Loucy (cell line): ENCODE measurements at regions not wholly inside any gene's neighbourhood (a gene's known extent, or its start where the extent isn't known, plus 50 kb on each side); places are given as distances from the start of the nearest gene placed in this dataset.

ENCODE experiments used
- H2AFZ ChIP-seq: fragments of 200-600 bp; sonication (generic); 2 replicates; pipeline ENCODE4 v1.6.0; 2016; ENCODE audit warnings: antibody characterized with exemption, mild to moderate bottlenecking, low read length, moderate library complexity
- H3F3A ChIP-seq: fragments of 200-600 bp; 2 replicates; pipeline ENCODE4 v1.6.0; 2016; ENCODE audit warnings: antibody characterized with exemption, low read depth, mild to moderate bottlenecking
- H3K27me3 ChIP-seq: fragments of 200-600 bp; sonication (generic); 2 replicates; pipeline ENCODE4 v1.6.1; 2014; ENCODE audit warnings: low read length, mild to moderate bottlenecking; ENCODE audit not compliant: insufficient read depth, poor library complexity, severe bottlenecking
- H3K36me3 ChIP-seq: fragments of 200-600 bp; sonication (generic); 2 replicates; pipeline ENCODE4 v1.6.1; 2016; ENCODE audit warnings: low read length; ENCODE audit not compliant: insufficient read depth
- H3K4me1 ChIP-seq: fragments of 200-600 bp; sonication (generic); 2 replicates; pipeline ENCODE4 v1.5.1; 2014; ENCODE audit warnings: low read length, mild to moderate bottlenecking; ENCODE audit not compliant: insufficient read depth, poor library complexity, severe bottlenecking
- H3K4me2 ChIP-seq: fragments of 200-600 bp; sonication (generic); 2 replicates; pipeline ENCODE4 v1.6.0; 2014; ENCODE audit warnings: antibody characterized with exemption, low read length, low read depth, mild to moderate bottlenecking; ENCODE audit not compliant: poor library complexity, severe bottlenecking
- H3K4me3 ChIP-seq: fragments of 200-600 bp; sonication (generic); 2 replicates; pipeline ENCODE4 v1.5.1; 2014; ENCODE audit warnings: low read length, mild to moderate bottlenecking, mixed read lengths; ENCODE audit not compliant: poor library complexity, severe bottlenecking
- H3K79me2 ChIP-seq: fragments of 200-600 bp; sonication (generic); 2 replicates; pipeline ENCODE4 v1.6.1; 2014; ENCODE audit warnings: low read length; ENCODE audit not compliant: insufficient read depth
- H3K9ac ChIP-seq: fragments of 200-600 bp; sonication (generic); 2 replicates; pipeline ENCODE4 v1.6.0; 2014; ENCODE audit warnings: mild to moderate bottlenecking, low read depth, low read length, moderate library complexity; ENCODE audit not compliant: poor library complexity, severe bottlenecking
- H3K9me2 ChIP-seq: fragments of 200-600 bp; sonication (generic); replicated peaks from 2 replicates; pipeline ENCODE4 v1.6.1; 2016; ENCODE audit warnings: low read depth, low read length, mixed read lengths
- H3K9me3 ChIP-seq: fragments of 200-600 bp; sonication (generic); 2 replicates; pipeline ENCODE4 v1.6.1; 2014; ENCODE audit warnings: mild to moderate bottlenecking, antibody characterized with exemption, low read length, low read depth; ENCODE audit not compliant: insufficient read depth
- H4K20me1 ChIP-seq: fragments of 200-600 bp; sonication (generic); 2 replicates; pipeline ENCODE4 v1.6.0; 2014; ENCODE audit warnings: antibody characterized with exemption, low read length, mild to moderate bottlenecking; ENCODE audit not compliant: insufficient read depth, poor library complexity, severe bottlenecking
- CTCF ChIP-seq: fragments of 200-600 bp; sonication (generic); conservative IDR thresholded peaks from 2 replicates; pipeline ENCODE4 v1.5.1; 2014; ENCODE audit warnings: mild to moderate bottlenecking, antibody characterized with exemption, low read length
- EZH2phosphoT487 ChIP-seq: fragments of 200-600 bp; IDR thresholded peaks from 2 replicates; pipeline ENCODE4 v1.6.1; 2018; ENCODE audit warnings: antibody characterized with exemption, mild to moderate bottlenecking, moderate library complexity, borderline replicate concordance

GRCh38 chr9:16265688-16266087, 604.8 kb downstream of the BNC2 start:
- Histone ChIP-seq H3K27me3 (no peaks in the 10 kb centered on the region), H3K4me2 (no peak overlapping the region), H2AFZ (no peak overlapping the region), H3F3A (no peaks in the 10 kb centered on the region), H3K9me2 (no peaks in the 10 kb centered on the region), H4K20me1 (no peaks in the 10 kb centered on the region), H3K4me1 (no peaks in the 10 kb centered on the region), H3K9ac (no peak overlapping the region), H3K4me3 (no peak overlapping the region), H3K36me3 (no peaks in the 10 kb centered on the region), H3K9me3 (no peaks in the 10 kb centered on the region), H3K79me2 (no peaks in the 10 kb centered on the region)
- TF ChIP-seq EZH2phosphoT487 (no peak), CTCF (no peak)

DNA sequence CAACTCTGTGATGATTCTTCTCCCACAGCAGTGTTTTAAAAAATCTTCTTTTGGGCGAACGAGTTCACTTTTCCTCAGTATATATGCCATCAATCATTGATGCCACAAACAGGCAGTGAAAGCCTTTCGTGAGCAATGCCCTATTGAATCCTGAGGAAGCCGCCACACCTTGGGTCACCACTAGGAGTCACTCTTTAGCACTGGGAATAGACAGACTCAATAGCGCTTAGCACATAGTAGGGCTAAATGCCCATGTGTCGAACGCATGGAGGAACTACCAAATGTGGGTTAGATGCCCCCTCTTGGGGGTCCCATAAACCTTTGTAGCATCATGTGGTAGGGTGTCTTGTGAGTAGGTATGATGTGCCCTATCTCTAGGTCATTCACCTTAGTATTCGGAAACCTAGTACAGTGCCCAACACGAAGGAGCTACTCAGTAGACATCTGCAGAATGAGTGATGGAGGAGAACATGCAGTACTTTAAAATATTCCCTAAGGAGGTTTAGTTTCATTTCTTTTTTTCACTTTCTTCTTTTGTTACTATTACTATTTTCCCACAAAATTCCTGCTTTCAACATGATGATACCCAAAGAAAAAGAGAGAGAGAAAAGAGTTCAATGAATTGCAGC, 603.7 kb downstream of the BNC2 start:
- H3K4me3 ChIP-seq: no peak overlapping the region
- TF ChIP-seq CTCF (peak; percentile 93), EZH2phosphoT487 (no peak)
- H3K9ac ChIP-seq: no peak overlapping the region
- H3K9me2 ChIP-seq: no peaks in the 10 kb centered on the region
- no peaks in the 10 kb centered on the region for H3K79me2 ChIP-seq
- no peaks in the 10 kb centered on the region for H3K9me3 ChIP-seq
- no peaks in the 10 kb centered on the region for H3F3A ChIP-seq
- H2AFZ ChIP-seq: no peak overlapping the region
- H3K27me3 ChIP-seq: no peaks in the 10 kb centered on the region
- H4K20me1 ChIP-seq: no peaks in the 10 kb centered on the region
- H3K4me1 ChIP-seq: no peaks in the 10 kb centered on the region
- H3K4me2 ChIP-seq: peak overlapping the region; percentile 30
- H3K36me3 ChIP-seq: no peaks in the 10 kb centered on the region

GRCh38 chr9:16267281-16268066, 603.0 kb downstream of the BNC2 start:
- Histone ChIP-seq H3K9ac (no peak overlapping the region), H3K4me3 (no peak overlapping the region), H2AFZ (no peak overlapping the region), H3F3A (no peaks in the 10 kb centered on the region), H3K4me2 (peak overlapping the region; percentile 30), H3K36me3 (no peaks in the 10 kb centered on the region), H3K27me3 (no peaks in the 10 kb centered on the region), H3K9me2 (no peaks in the 10 kb centered on the region), H3K79me2 (no peaks in the 10 kb centered on the region), H3K9me3 (no peaks in the 10 kb centered on the region), H4K20me1 (no peaks in the 10 kb centered on the region), H3K4me1 (no peaks in the 10 kb centered on the region)
- TF ChIP-seq CTCF (no peak), EZH2phosphoT487 (no peak)
